HG03469 (cell line): ENCODE measurements at regions not wholly inside any gene's neighbourhood (a gene's known extent, or its start where the extent isn't known, plus 50 kb on each side); places are given as distances from the start of the nearest gene placed in this dataset.
"Not testable (repeated sequence)": the region's sequence is repeated elsewhere in the genome, so short reads cannot be mapped to it uniquely, and the experiment has no call there.

Source experiments
- ATAC-seq: cut with Tn5 transposase; IDR thresholded peaks from one replicate; pipeline ENCODE4 v1.9.1; 2021; ENCODE audit warnings: mild to moderate bottlenecking, moderate library complexity, moderate number of reproducible peaks; ENCODE audit not compliant: unreplicated experiment

- no peak for ATAC-seq
These were observed 138.3 kb downstream of the FAM124B start for GRCh38 chr2:224263571-224264043.

- ATAC-seq, result no peak
These were observed 140.6 kb downstream of the FAM124B start for GRCh38 chr2:224261326-224261725.

GRCh38 chr2:224260372-224261020 is 141.4 kb downstream of the FAM124B start:
- no peak for ATAC-seq

DNA sequence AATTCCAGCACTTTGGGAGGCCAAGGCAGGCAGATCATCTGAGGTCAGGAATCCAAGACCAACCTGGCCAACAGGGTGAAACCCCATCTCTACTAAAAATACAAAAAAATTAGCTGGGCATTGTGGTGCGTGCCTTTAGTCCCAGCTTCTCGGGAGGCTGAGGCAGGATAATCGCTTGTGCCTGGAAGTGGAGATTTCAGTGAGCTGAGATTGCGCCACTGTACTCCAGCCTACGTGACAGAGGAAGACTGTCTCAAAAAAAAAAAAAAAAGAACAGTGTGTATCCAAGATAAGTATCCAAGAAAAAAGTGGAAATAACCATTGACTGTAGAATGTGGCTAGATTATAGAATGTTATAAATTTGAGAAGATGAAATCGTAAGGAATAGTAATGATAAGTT is 142.1 kb downstream of the FAM124B start:
- no peak for ATAC-seq

DNA sequence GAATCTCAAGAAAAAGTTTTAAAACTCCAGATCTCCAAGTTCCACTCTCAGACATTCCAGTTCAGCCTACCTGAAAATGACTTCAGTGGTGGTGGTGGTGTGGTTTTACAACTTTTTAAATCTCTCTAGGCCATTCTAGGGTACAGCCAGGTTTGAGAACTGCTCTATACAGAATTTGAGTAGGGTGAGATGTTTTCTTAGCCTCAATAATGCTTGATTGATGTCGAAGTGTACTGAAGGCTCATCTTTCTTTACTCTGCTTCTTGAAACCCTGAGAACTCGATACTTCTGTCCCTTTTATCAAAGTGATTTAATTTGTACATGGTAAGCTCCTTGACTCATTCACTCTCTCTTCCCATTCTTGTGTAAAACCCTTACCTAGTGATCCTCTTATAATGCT is 143.8 kb downstream of the FAM124B start:
- no peak for ATAC-seq

GRCh38 chr2:224257156-224257555 is 144.8 kb downstream of the FAM124B start:
- ATAC-seq, result no peak

DNA sequence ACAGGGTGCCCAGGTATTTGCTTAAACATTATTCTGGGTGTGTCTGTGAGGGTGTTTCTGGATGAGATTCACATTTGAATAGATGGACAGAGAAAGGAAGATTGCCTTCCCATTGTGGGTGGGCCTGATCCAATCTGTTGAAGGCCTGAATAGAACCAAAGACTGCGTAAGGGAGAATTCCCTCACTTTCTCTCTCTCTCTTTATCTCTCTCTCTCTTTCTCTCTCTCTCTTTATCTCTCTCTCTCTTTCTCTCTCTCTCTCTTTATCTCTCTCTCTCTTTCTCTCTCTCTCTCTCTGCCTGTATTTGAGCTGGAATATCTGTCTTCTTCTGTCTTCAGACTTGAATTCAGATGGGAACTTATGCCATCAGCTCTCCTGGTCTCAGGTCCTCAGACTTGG is 148.4 kb downstream of the FAM124B start:
- no peak for ATAC-seq

- ATAC-seq, result no peak
These were observed 149.3 kb downstream of the FAM124B start for GRCh38 chr2:224252631-224253030.

GRCh38 chr2:224248944-224249371 is 152.9 kb downstream of the FAM124B start:
- ATAC-seq, result no peak

DNA sequence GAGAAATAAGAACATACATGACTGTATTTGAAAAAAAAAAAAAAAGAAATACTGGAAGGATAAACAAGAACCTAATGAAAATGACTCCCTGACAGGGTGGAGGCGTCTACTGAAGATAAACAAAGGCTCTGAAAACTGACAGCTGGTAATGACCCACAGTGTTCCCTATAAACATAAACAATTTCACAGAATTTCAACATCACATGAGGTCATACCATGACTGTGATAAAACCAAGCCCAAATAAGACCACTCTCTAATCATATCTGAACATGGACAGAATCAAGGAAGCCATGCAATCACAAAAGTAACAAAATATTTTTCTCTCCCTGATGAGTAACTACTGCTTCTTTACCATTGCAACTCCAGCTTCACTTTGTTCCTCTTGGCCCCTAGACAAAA is 159.3 kb downstream of the FAM124B start:
- no peak for ATAC-seq

- no peak for ATAC-seq
These were observed 160.1 kb downstream of the FAM124B start for GRCh38 chr2:224241812-224242211.

- ATAC-seq, result no peak
These were observed 160.9 kb downstream of the FAM124B start for GRCh38 chr2:224241001-224241400.

DNA sequence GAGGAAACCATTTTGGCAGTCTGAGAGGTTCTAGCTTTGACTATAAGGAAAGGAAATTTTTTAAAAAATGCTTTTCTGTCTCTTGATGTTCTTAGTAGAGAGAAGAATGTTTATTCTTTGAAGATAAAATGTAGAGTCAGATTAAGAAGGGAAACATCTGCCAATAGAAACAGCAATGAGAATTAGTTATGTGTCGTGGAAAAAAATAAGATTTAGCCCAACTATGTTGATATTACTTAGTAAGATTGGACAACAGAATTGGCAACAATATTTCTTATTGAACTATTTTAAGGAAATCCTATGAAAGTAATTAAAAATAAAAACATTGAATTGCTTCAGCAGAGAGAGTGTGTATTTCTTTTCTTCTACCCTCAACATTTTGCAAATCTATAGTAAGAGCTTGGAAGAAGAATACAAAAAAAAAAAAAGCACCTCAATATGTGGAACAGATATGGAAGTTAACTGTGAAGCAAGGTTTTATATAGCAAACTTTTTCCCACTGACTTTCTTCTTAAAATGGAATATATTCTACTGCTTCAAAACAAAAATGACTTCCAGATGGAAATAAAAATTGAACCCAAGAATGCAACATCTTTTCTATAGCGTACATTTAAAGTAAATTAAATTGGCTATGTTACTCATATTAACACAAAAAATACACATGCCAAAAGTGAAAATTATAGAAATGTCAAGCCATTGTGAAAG is 177.9 kb downstream of the FAM124B start:
- ATAC-seq, result no peak

DNA sequence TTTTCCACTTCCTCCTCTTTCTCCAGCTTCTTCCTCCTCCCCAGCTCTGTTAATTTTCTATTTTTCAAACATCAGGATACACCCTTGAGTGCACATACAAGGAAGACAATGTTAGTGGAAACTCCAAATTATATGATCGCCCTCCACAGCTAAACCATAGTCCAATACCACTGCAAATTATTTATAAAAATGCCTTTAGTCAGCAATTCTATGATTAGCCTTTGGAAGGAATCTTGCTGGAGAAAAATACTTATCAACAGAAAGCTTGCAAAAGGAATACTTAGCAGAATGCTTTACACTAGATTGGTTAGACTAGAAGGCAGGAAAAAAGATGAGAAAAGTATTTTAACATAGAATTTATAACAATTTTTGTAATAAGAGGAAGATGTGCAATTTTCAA is 178.9 kb downstream of the FAM124B start:
- no peak for ATAC-seq

DNA sequence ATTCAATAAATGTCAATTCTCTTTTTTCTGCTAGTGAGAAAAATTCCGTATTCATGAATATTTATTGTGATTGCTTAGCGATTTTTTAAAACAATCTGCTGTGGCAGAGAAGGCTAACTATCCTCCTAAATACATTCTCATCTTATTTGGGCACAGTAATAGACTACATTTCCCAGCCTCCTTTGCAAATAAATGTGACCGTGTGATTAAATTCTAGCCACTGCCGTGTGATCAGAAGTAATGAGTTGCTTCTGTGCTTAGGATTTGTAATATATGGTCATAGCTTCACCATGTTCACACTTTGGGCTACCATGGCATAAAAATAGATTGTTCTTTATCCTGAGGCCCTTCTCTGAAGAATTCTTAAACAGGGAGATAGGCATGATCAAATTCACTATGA is 179.6 kb downstream of the FAM124B start:
- no peak for ATAC-seq

GRCh38 chr2:224221455-224221913 is 180.4 kb downstream of the FAM124B start:
- no peak for ATAC-seq

GRCh38 chr2:224220586-224221255 is 181.2 kb downstream of the FAM124B start:
- no peak for ATAC-seq

DNA sequence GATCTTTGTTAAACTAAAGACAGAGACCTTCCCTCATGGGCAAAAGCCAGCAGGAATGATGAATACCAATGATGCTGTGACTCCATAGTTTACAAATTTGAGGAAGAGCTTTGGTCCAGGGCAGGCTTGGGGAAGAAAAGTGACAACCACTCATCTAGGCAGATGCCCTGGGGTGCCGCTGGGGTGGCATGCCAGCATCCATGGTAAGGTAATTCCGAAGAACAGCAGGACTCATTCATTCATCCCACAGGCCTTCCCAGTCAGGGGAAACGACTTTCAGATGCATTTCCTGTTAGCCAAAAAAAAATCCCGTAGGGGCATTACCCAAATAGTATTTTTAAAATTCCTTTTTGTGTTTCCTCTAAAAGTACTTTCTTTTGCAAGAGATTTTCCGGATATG is 180.7 kb upstream of the SERPINE2 start:
- no peak for ATAC-seq

DNA sequence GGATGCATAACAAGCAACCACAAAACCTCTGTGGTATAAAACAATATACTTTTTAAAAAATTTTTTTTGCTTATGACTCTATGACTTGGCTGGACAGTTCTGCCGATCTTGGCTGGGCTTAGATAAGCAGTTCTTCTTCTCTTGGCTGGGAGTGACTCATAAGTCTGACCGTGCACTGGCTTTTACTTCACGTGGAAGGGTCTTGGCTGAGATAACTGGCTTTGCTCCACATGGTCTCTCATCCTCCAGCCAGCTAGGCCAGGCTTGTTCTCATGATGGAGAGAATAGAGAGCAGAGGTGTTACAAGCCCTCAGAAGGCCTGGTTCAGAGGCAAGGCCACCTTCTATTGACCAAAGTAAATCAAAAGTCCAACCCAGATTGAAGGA is 178.9 kb upstream of the SERPINE2 start:
- ATAC-seq, result no peak

- no peak for ATAC-seq
These were observed 178.3 kb upstream of the SERPINE2 start for GRCh38 chr2:224217233-224217961.

- not testable (repeated sequence) for ATAC-seq
These were observed 176.5 kb upstream of the SERPINE2 start for GRCh38 chr2:224215611-224216010.
